RWPE2 (cell line): ENCODE measurements at regions not wholly inside any gene's neighbourhood (a gene's known extent, or its start where the extent isn't known, plus 50 kb on each side); places are given as distances from the start of the nearest gene placed in this dataset.
A peak's percentile ranks its signal among the peaks of the same experiment; 100 is the strongest.
"Not testable (repeated sequence)": the region's sequence is repeated elsewhere in the genome, so short reads cannot be mapped to it uniquely, and the experiment has no call there.

ENCODE experiments used
- ATAC-seq: fragments of 200-7000 bp; cut with Tn5 transposase; 3 replicates; pipeline ENCODE4 v1.9.1; 2021; ENCODE audit warnings: low read depth
- DNase-seq: peaks from one replicate; pipeline ENCODE4 v3.0.0-alpha.2; 2020; ENCODE audit warnings: low spot score
- H3K27ac ChIP-seq: fragments of 450-650 bp; 2 replicates; pipeline ENCODE4 v1.5.1; 2017; ENCODE audit warnings: mild to moderate bottlenecking; ENCODE audit not compliant: poor library complexity, severe bottlenecking
- H3K27me3 ChIP-seq: fragments of 250-450 bp; sonication (Bioruptor Pico); 2 replicates; pipeline ENCODE4 v1.5.1; 2021; ENCODE audit warnings: mild to moderate bottlenecking, moderate library complexity; ENCODE audit not compliant: insufficient read depth, poor library complexity, severe bottlenecking
- H3K36me3 ChIP-seq: fragments of 250-450 bp; sonication (Bioruptor Pico); 2 replicates; pipeline ENCODE4 v1.5.1; 2020; ENCODE audit warnings: low read depth, mild to moderate bottlenecking, moderate library complexity
- H3K4me1 ChIP-seq: fragments of 250-450 bp; sonication (Bioruptor Pico); 2 replicates; pipeline ENCODE4 v1.5.1; 2021; ENCODE audit warnings: mild to moderate bottlenecking, moderate library complexity; ENCODE audit not compliant: insufficient read depth, poor library complexity, severe bottlenecking
- H3K4me3 ChIP-seq: fragments of 250-450 bp; sonication (Bioruptor Pico); 2 replicates; pipeline ENCODE4 v1.5.1; 2021; ENCODE audit warnings: mild to moderate bottlenecking, moderate library complexity; ENCODE audit not compliant: severe bottlenecking
- H3K9me3 ChIP-seq: fragments of 250-450 bp; sonication (Bioruptor Pico); 2 replicates; pipeline ENCODE4 v1.5.1; 2021; ENCODE audit warnings: mild to moderate bottlenecking, moderate library complexity; ENCODE audit not compliant: severe bottlenecking

DNA sequence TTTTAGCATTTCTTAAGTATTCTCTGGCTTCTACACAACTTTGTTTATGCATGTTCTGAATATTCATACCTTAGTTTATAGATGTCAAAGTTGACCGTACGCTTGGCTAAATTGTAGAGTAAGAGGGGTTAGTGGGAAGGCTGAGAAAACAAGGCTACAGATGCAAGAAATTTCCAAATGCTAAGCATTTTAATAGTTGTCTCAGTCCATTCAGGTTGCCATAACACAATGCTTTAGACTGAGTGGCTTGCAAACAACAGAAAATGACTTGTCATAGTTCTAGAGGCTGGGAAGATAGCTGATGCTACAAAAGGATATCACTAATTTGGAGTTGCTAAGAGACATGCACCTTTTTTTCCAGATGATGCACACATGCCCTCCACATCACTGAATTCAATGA, 53.0 kb upstream of the C1QTNF3 start:
- H3K27me3 ChIP-seq, H3K4me3 ChIP-seq, DNase-seq, H3K4me1 ChIP-seq, H3K9me3 ChIP-seq, H3K27ac ChIP-seq, H3K36me3 ChIP-seq, ATAC-seq: not testable (repeated sequence)

DNA sequence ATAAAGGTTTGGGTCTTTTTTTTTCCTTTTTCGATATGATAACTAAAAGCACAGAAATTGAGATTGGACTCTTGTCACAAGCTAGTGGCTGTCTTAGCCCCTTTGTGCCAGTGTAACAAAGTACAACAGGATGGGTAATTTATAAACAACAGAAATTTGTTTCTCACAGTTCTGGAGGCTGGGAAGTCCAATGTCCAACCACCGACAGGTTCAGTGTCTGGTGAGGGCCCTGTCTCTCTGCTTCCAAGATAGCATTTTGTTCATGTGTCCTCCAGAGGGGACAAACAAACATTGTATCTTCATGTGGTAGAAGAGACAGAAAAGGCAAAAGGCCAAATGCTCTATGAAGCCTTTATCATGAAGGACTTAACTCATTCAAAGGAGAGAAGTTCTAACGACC, 56.9 kb upstream of the C1QTNF3 start:
- H3K36me3 ChIP-seq, H3K27ac ChIP-seq, H3K4me3 ChIP-seq, ATAC-seq, H3K27me3 ChIP-seq, H3K4me1 ChIP-seq, H3K9me3 ChIP-seq, DNase-seq: not testable (repeated sequence)

GRCh38 chr5:34101567-34101966, 58.6 kb upstream of the C1QTNF3 start:
- not testable (repeated sequence) for H3K27ac ChIP-seq, H3K4me1 ChIP-seq, H3K4me3 ChIP-seq, H3K9me3 ChIP-seq, H3K36me3 ChIP-seq, H3K27me3 ChIP-seq, ATAC-seq, DNase-seq

GRCh38 chr5:34108897-34109296, 65.9 kb upstream of the C1QTNF3 start:
- H3K27me3 ChIP-seq, H3K36me3 ChIP-seq, DNase-seq, H3K4me3 ChIP-seq, H3K4me1 ChIP-seq, H3K9me3 ChIP-seq, H3K27ac ChIP-seq, ATAC-seq: not testable (repeated sequence)

- not testable (repeated sequence) for H3K27me3 ChIP-seq, DNase-seq, H3K27ac ChIP-seq, H3K36me3 ChIP-seq, H3K4me1 ChIP-seq, H3K9me3 ChIP-seq, H3K4me3 ChIP-seq
- peak; percentile 74; the same call in 2 of the 3 replicates for ATAC-seq
Measured at GRCh38 chr5:34124280-34124679, 81.3 kb upstream of the C1QTNF3 start.

GRCh38 chr5:34125354-34125753, 82.3 kb upstream of the C1QTNF3 start:
- ATAC-seq, H3K27me3 ChIP-seq, H3K27ac ChIP-seq, H3K36me3 ChIP-seq, H3K4me1 ChIP-seq, DNase-seq, H3K4me3 ChIP-seq, H3K9me3 ChIP-seq: not testable (repeated sequence)

- not testable (repeated sequence) for H3K9me3 ChIP-seq, H3K4me3 ChIP-seq, H3K27ac ChIP-seq, H3K36me3 ChIP-seq, H3K27me3 ChIP-seq, H3K4me1 ChIP-seq, DNase-seq, ATAC-seq
Measured at GRCh38 chr5:34126741-34127140, 83.7 kb upstream of the C1QTNF3 start.

- H3K4me1 ChIP-seq, H3K9me3 ChIP-seq, DNase-seq, H3K27me3 ChIP-seq, H3K27ac ChIP-seq, H3K4me3 ChIP-seq, H3K36me3 ChIP-seq, ATAC-seq: not testable (repeated sequence)
Measured at GRCh38 chr5:34127818-34128217, 84.8 kb upstream of the C1QTNF3 start.

DNA sequence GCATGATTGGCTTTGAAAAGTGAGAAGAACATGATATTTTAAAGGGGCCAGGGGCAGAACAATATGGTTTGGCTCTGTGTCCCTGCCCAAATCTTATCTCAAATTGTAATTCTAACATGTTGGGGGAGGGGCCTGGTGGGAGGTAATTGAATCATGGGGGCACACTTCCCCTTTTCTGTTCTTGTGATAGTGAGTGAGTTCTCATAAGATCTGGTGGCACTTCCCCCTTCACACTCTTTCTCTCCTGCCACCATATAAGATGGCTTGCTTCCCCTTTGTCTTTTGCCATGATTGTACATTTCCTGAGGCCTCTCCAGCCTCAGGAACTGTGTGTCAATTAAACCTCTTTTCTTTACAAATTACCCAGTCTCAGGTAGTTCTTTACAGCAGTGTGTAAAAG, 85.9 kb upstream of the C1QTNF3 start:
- H3K27ac ChIP-seq, ATAC-seq, H3K4me3 ChIP-seq, DNase-seq, H3K36me3 ChIP-seq, H3K4me1 ChIP-seq, H3K27me3 ChIP-seq, H3K9me3 ChIP-seq: not testable (repeated sequence)

- DNase-seq, H3K4me3 ChIP-seq, ATAC-seq, H3K27me3 ChIP-seq, H3K27ac ChIP-seq, H3K4me1 ChIP-seq, H3K9me3 ChIP-seq, H3K36me3 ChIP-seq: not testable (repeated sequence)
Measured at GRCh38 chr5:34154988-34155387, 112.0 kb upstream of the C1QTNF3 start.

GRCh38 chr5:34156703-34157414, 113.8 kb upstream of the C1QTNF3 start:
- H3K4me3 ChIP-seq, H3K27me3 ChIP-seq, ATAC-seq, DNase-seq, H3K27ac ChIP-seq, H3K4me1 ChIP-seq, H3K36me3 ChIP-seq, H3K9me3 ChIP-seq: not testable (repeated sequence)

DNA sequence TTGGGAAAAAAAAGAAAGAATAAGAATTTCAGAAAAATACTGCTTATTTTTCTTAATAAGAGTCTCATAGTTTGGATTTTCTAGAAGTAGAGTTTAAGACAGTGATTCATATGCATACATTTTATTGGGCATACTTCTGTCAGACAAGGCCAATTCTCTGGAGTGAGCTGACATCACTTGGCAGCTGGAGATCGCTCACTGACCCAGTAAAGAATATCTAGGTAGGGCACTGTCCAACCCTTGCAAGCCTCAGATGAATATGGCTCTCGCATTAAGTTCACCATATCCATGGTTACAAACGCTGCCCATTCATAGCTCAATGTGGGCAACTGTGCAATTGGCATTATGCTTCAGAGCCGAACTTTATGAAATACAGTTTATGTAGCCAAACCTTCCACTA, 117.9 kb upstream of the C1QTNF3 start:
- not testable (repeated sequence) for H3K27ac ChIP-seq, H3K27me3 ChIP-seq, H3K9me3 ChIP-seq, H3K4me1 ChIP-seq, DNase-seq, H3K36me3 ChIP-seq, H3K4me3 ChIP-seq
- ATAC-seq: peak; percentile 36; the same call in 1 of the 3 replicates
